ENCODE measurements at regions not wholly inside any gene's neighbourhood (a gene's known extent, or its start where the extent isn't known, plus 50 kb on each side); places are given as distances from the start of the nearest gene placed in this dataset.

GRCh38 chr11:127478826-127479225 is 478.3 kb upstream of the KIRREL3 start:
- DNase-seq (ENCODE audit: low read depth in 3 of 3, low spot score in 2 of 3): no peak

GRCh38 chr11:127474766-127475165 is 474.2 kb upstream of the KIRREL3 start:
- DNase-seq (ENCODE audit: low read depth in 3 of 3, low spot score in 2 of 3): no peak

GRCh38 chr11:127472505-127472904 is 471.9 kb upstream of the KIRREL3 start:
- DNase-seq (ENCODE audit: low read depth in 3 of 3, low spot score in 2 of 3): no peak

GRCh38 chr11:127471662-127472061 is 471.1 kb upstream of the KIRREL3 start:
- no peak for DNase-seq (ENCODE audit: low read depth in 3 of 3, low spot score in 2 of 3)

GRCh38 chr11:127470306-127470884 is 469.8 kb upstream of the KIRREL3 start:
- DNase-seq (ENCODE audit: low read depth in 3 of 3, low spot score in 2 of 3): no peak

GRCh38 chr11:127464325-127464724 is 463.8 kb upstream of the KIRREL3 start:
- no peak for DNase-seq (ENCODE audit: low read depth in 3 of 3, low spot score in 2 of 3)

- no peak for DNase-seq (ENCODE audit: low read depth in 3 of 3, low spot score in 2 of 3)
Observed at GRCh38 chr11:127462065-127462344, 461.4 kb upstream of the KIRREL3 start.

- DNase-seq (ENCODE audit: low read depth in 3 of 3, low spot score in 2 of 3): no peak
Observed at GRCh38 chr11:127461241-127462064, 460.9 kb upstream of the KIRREL3 start.

GRCh38 chr11:127458561-127458960 is 458.0 kb upstream of the KIRREL3 start:
- DNase-seq (ENCODE audit: low read depth in 3 of 3, low spot score in 2 of 3): no peak

- DNase-seq (ENCODE audit: low read depth in 3 of 3, low spot score in 2 of 3): no peak
Observed at GRCh38 chr11:127454856-127455255, 454.3 kb upstream of the KIRREL3 start.

GRCh38 chr11:127452533-127452932 is 452.0 kb upstream of the KIRREL3 start:
- no peak for DNase-seq (ENCODE audit: low read depth in 3 of 3, low spot score in 2 of 3)

- DNase-seq (ENCODE audit: low read depth in 3 of 3, low spot score in 2 of 3): no peak
Observed at GRCh38 chr11:127451861-127452260, 451.3 kb upstream of the KIRREL3 start.

GRCh38 chr11:127448101-127448500 is 447.5 kb upstream of the KIRREL3 start:
- no peak for DNase-seq (ENCODE audit: low read depth in 3 of 3, low spot score in 2 of 3)

GRCh38 chr11:127445476-127445875 is 444.9 kb upstream of the KIRREL3 start:
- no peak for DNase-seq (ENCODE audit: low read depth in 3 of 3, low spot score in 2 of 3)

GRCh38 chr11:127443297-127443696 is 442.7 kb upstream of the KIRREL3 start:
- no peak for DNase-seq (ENCODE audit: low read depth in 3 of 3, low spot score in 2 of 3)

GRCh38 chr11:127440616-127441015 is 440.0 kb upstream of the KIRREL3 start:
- no peak for DNase-seq (ENCODE audit: low read depth in 3 of 3, low spot score in 2 of 3)

- DNase-seq (ENCODE audit: low read depth in 3 of 3, low spot score in 2 of 3): no peak
Observed at GRCh38 chr11:127425281-127425680, 424.7 kb upstream of the KIRREL3 start.

GRCh38 chr11:127424661-127425060 is 424.1 kb upstream of the KIRREL3 start:
- DNase-seq (ENCODE audit: low read depth in 3 of 3, low spot score in 2 of 3): no peak

- DNase-seq (ENCODE audit: low read depth in 3 of 3, low spot score in 2 of 3): no peak
Observed at GRCh38 chr11:127420139-127420538, 419.6 kb upstream of the KIRREL3 start.

GRCh38 chr11:127412722-127413380 is 412.3 kb upstream of the KIRREL3 start:
- no peak for DNase-seq (ENCODE audit: low read depth in 3 of 3, low spot score in 2 of 3)

- no peak for DNase-seq (ENCODE audit: low read depth in 3 of 3, low spot score in 2 of 3)
Observed at GRCh38 chr11:127412234-127412633, 411.7 kb upstream of the KIRREL3 start.

- no peak for DNase-seq (ENCODE audit: low read depth in 3 of 3, low spot score in 2 of 3)
Observed at GRCh38 chr11:127411283-127411682, 410.7 kb upstream of the KIRREL3 start.
